Central memory CD4-positive, alpha-beta T cell (primary cell): ENCODE measurements at regions not wholly inside any gene's neighbourhood (a gene's known extent, or its start where the extent isn't known, plus 50 kb on each side); places are given as distances from the start of the nearest gene placed in this dataset.
A peak's percentile ranks its signal among the peaks of the same experiment; 100 is the strongest.
"Not testable (repeated sequence)": the region's sequence is repeated elsewhere in the genome, so short reads cannot be mapped to it uniquely, and the experiment has no call there.

Experiments
- DNase-seq: peaks from one replicate; pipeline ENCODE4 v3.0.0; 2022

DNA sequence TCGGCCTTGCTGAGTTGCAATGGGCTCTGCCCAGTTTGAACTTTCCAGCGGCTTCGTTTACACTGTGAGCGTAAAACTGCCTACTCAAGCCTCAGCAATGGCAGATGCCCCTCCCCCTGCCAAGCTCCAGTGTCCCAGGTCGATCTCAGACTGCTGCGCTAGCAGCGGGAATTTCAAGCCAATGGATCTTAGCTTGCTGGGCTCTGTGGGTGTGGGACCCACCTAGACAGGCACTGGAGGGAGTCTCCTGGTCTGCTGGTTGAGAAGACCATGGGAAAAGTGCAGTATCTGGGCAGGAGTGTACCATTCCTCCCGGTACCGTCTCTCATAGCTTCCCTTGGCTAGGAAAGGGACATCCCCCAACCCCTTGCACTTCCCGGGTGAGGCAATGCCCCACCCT is 88.2 kb downstream of the KLHL28 start:
- no peak for DNase-seq

GRCh38 chr14:44866770-44867169 is 95.0 kb downstream of the KLHL28 start:
- DNase-seq = no peak

- DNase-seq = no peak
These were observed 95.4 kb downstream of the KLHL28 start for GRCh38 chr14:44866322-44866721.

DNA sequence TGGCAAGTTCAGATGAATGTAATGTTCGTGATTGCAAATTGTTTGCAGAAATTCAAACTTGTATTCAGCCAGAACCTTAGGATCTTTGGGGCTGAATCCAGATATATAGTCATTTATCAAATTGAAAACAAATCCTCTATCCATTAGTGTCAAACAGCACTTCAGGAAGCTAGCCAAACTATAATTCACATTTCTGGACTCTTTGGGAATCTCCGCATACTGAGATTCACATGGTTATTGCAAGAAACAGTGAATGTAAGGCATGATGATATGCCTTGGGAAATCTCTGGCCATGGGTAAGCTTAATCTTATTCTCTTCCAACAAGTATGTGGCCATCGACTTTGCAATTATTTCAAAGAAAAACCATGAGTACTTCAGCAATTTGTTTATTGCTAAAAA is 98.5 kb downstream of the KLHL28 start:
- no peak for DNase-seq

GRCh38 chr14:44854114-44854513 is 107.6 kb downstream of the KLHL28 start:
- no peak for DNase-seq

DNA sequence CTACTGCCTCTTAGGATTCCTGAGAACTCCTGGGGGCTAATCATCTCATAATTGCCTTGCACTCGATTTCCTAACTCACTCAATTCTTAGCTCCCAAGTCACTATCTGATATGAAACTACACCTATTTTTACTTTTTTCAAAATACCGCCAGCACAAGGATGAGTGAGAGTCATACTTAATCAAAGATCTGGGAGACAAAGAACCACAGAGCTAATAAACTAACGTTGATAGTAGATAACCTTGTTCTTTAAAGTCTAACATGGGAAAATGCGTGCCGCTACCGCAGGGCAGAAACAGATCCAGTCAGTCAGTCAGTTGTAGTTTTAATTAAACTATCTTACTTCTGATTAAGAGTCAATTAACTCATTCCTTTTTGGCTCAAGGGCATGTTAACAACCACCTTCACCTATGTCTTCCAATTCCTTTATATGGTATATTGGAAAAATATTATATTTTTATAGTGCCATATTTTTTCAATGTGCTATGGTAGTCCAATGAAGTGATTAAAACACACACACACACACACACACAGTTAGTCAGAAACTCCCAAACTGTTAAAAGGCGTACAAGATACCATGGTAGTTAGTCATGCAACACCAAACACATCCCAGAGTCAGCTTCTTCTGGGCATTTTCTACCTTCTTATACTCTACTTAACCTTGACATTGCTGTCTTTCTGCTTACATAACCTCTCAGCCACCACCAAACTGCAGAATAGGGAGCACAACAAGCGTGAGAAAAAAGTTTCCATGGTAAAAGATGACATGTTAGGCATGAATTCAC is 114.0 kb downstream of the KLHL28 start:
- no peak for DNase-seq

DNA sequence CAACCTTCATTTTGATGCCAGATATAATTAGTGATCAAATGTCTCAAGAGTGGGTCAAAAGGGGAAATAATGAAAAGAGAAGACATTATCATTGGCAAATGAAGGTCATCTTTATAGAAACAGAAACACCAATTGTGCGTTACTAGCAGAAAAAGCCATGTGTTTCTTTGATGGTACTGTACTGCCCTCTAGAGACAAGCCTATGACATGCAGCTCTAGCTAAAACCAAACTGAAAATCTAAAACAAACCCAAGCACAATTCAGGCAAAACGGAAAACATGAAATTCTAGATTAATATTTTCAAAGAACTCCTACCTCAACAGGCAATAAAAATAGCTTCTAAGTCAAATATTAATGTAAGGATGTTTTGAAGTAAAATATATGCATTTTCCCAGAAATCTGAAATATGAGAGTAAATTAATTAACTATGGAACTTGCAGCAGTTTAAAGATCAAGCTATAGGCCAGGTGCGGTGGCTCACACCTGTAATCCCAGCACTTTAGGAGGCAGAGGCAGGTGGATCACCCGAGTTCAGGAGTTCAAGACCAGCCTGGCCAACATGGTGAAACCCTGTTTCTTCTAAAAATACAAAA is 115.4 kb downstream of the KLHL28 start:
- DNase-seq = peak; percentile 7

DNA sequence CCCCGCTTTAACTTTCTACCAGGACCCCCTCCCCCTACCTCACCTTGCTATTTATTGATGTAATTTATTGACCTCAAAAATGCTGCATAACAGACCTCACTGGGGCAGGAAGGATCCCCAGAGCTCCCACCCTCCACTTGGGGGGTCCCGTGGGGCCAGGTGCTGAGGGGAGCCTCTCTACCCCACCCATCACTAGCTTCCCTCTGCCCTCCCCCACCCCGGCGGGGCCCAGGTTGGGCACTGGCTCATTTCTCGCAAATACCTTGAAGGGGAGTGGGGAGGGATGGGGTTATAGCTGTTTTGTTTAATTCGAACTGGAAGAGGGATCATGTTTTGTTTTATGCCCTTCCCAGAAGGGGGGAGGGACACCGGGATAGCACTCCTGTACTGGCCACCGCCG is 125.8 kb downstream of the KLHL28 start:
- not testable (repeated sequence) for DNase-seq

GRCh38 chr14:44833376-44834060 is 128.2 kb downstream of the KLHL28 start:
- DNase-seq = no peak

DNA sequence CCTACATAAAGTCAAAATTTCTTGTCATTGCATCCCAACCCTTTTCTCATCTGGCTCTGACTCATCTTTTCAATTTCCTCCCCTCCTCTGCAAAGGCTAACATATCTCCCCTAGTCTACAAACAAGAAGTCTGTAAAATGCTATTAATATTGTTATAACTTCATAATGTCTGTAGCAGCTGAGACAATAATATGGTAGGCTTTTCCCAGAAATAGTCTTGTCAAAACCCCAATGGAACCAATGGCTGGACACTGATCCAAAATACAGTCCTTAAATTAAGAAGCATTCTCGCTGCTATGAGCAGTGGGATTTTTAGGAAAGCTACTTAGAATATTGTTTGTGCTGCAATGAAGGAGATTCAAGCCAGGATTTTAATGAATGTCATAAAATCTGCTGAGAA is 131.4 kb downstream of the KLHL28 start:
- DNase-seq = no peak

DNA sequence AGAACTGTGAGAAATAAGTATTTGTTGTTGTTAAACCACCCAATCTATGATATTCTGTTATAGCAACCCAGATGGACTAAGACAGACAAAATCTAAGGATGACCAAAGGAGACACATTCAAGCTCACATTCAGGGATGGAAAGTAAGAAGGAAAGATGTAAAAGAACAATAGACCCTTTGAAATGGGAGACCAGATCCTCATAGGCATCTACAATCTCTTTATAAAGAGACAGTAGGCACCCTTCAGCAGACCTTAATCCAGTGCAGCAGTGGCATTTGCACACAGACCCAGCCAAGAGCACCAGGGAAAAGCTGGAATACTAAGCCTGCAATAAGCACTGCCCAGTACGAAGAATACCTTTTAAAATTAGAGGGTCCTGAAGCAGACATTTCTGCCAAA is 132.7 kb downstream of the KLHL28 start:
- no peak for DNase-seq

GRCh38 chr14:44828023-44828422 is 133.7 kb downstream of the KLHL28 start:
- no peak for DNase-seq

DNA sequence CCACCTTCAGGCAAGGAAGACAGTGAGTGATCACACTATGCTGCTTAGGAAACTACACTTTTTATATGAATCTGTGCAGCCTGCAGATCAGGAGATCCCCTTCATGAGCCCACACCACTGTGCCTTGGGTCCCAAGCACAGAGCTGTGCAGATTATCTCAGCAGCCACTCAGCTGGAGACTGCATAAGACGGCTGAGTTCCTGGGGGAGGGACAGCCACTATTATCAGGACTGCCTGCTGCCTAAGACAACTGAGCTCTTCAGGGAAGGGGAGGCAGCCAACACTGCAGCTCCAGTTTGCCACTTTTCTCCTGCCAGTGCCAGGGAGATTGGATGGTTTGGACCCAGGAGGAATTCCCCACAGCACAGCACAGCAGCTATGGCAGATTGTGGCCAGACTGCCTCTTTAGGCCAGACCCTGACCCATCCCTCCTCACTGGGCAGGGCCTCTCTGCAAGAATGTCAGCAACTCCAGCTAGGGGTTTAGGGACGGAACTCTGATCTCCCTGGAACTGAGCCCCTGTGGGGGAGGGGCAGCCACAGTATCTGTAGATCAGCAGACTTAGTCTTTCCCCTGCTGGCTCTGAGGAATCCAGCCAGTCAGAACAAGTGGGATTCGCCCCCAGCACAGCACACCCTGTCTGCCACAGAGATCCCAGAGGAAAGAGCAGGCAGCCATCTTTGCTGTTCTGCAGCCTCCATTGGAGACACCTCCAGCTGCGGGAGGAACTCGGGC is 141.3 kb downstream of the KLHL28 start:
- no peak for DNase-seq

GRCh38 chr14:44814196-44814595 is 147.6 kb downstream of the KLHL28 start:
- DNase-seq = no peak

DNA sequence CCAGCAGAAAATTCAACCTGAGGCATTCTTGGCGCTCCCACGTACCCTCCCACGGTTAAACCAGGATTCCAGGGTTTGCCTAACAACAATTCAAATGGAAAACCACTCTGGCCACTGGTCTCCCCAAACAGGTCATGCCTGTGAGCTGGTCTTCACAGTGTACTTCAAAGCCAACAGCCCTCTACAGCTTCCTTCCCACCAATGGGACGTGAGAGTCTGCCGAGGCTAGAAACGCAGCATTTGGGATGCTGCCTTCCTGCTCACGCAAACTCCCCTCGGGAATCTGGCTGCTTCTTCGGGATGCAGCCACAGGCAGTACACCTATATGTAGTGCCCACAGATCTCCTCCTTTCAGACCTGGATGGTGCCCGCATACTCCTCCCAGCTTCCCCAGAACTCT is 149.1 kb downstream of the KLHL28 start:
- DNase-seq = no peak

DNA sequence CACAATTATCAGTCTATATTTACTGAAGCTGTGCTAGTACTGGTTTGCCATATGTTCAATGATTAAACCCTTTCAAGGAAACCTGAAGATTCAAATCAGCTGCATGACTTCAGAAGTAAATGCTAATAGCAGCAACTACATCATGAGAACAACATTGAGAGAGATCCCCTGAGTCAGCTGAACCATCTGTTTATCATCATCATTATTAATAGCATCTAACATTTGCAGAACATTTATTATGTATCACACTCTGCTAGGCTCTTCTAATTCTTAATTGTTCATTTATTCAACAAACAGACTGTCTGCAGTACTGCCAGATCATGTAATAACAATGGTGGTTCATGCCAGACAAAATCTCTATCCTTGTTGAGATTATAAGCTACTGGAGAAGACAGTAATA is 157.4 kb downstream of the KLHL28 start:
- DNase-seq = no peak

GRCh38 chr14:44803239-44803905 is 158.4 kb downstream of the KLHL28 start:
- DNase-seq = peak; percentile 5

DNA sequence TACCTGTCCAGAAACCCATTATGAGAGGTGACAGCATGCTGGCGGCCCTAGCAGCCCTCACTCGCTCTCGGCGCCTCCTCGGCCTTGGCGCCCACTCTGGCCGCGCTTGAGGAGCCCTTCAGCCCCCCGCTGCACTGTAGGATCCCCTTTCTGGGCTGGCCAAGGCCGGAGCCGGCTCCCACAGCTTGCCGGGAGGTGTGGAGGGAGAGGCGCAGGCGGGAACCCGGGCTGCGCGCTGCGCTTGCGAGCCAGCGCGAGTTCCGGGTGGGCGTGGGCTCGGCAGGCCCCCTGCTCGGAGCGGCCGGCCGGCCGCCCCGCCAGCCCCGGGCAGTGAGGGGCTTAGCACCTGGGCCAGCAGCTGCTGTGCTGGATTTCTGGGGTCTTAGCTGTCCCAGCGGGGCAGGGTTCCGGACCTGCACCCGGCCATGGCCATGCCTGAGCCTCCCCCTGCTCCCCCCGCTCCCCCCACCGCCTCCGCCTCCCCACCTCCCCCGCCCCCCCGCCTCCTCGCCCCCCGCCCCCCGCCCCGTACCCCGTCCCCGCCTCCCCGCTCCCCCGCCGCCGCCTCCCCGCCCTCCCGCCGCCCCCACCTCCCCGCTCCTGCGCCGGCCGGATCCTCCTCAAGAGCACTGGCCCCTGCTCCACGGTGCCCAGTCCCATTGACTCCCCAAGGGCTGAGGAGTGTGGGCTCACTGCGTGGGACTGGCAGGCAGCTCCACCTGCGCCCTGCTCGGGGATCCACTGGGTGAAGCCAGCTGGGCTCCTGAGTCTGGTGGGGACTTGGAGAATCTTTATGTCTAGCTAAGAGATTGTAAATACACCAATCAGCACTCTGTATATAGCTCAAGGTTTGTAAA is 163.1 kb downstream of the KLHL28 start:
- DNase-seq = no peak

GRCh38 chr14:44795725-44796124 is 166.0 kb downstream of the KLHL28 start:
- no peak for DNase-seq

GRCh38 chr14:44791730-44792129 is 170.0 kb downstream of the KLHL28 start:
- DNase-seq = no peak

GRCh38 chr14:44788612-44789011 is 173.1 kb downstream of the KLHL28 start:
- no peak for DNase-seq

GRCh38 chr14:44785096-44785495 is 176.7 kb downstream of the KLHL28 start:
- no peak for DNase-seq
